Heart right ventricle (tissue), 16 donors: ENCODE measurements at regions not wholly inside any gene's neighbourhood (a gene's known extent, or its start where the extent isn't known, plus 50 kb on each side); places are given as distances from the start of the nearest gene placed in this dataset.

Source experiments
- ATAC-seq, 8 donors: fragments of 200-7000 bp; cut with Tn5 transposase; one replicate each; pipeline ENCODE4 v1.9.1; 2020; ENCODE audit warnings: mild to moderate bottlenecking in 8 of 8, moderate library complexity in 8 of 8, moderate number of reproducible peaks in 1 of 8
- DNase-seq, 2 donors: peaks; one replicate each; pipeline ENCODE4 v3.0.0-alpha.2; 2020
- H3K27ac ChIP-seq, 10 donors: fragments of 200-600 bp; sonication (generic) in 2 of 10; one replicate each; pipeline versions ENCODE4 v1.5.0 to v1.8.0; 2020 to 2022; ENCODE audit warnings: mild to moderate bottlenecking in 3 of 10
- H3K27me3 ChIP-seq, 7 donors: fragments of 200-600 bp; one replicate each; pipeline ENCODE4 v1.8.0; 2021 to 2022; ENCODE audit warnings: mild to moderate bottlenecking in 2 of 7
- H3K36me3 ChIP-seq, 9 donors: fragments of 200-600 bp; sonication (generic) in 1 of 9; one replicate each; pipeline versions ENCODE4 v1.5.0 to v1.8.0; 2020 to 2022; ENCODE audit warnings: mild to moderate bottlenecking in 2 of 9
- H3K4me1 ChIP-seq, 9 donors: fragments of 200-600 bp; sonication (generic) in 1 of 9; one replicate each; pipeline versions ENCODE4 v1.5.0 to v1.8.0; 2020 to 2022; ENCODE audit warnings: mild to moderate bottlenecking in 4 of 9
- H3K4me3 ChIP-seq, 10 donors: fragments of 200-600 bp; sonication (generic) in 2 of 10; one replicate each; pipeline versions ENCODE4 v1.5.0 to v1.8.0; 2020 to 2022; ENCODE audit warnings: mild to moderate bottlenecking in 7 of 10, moderate library complexity in 2 of 10
- H3K9me3 ChIP-seq, 11 donors: fragments of 200-600 bp in 10 of 11; sonication (generic) in 2 of 11; one replicate each; pipeline versions ENCODE4 v1.5.0 to v1.8.0; 2013 to 2022; ENCODE audit warnings: mild to moderate bottlenecking in 2 of 11, control low read depth in 1 of 11, moderate library complexity in 1 of 11
- CTCF ChIP-seq, 9 donors: fragments of 200-600 bp; sonication (generic) in 2 of 9; IDR thresholded peaks; one replicate each; pipeline versions ENCODE4 v1.5.0 to v1.8.0; 2021 to 2022; ENCODE audit warnings: antibody characterized with exemption in 9 of 9, mild to moderate bottlenecking in 5 of 9, moderate library complexity in 1 of 9
- WGBS, 2 donors: extraction: QIAGEN DNeasy Blood & Tissue Kit; methylation state at CpG; one replicate each; pipeline ENCODE4 v1.1.7; 2013; ENCODE audit warnings: inconsistent platforms in 1 of 2; 5-methylcytosine and 5-hydroxymethylcytosine counted together
- intact Hi-C, 10 donors: fragments of 100-400 bp; cut with DNase I; formaldehyde crosslinking; loops; one replicate each; pipeline versions ENCODE4 v1.11.1 to v1.14.2; 2022
- donor health status: Arrhythmogenic right ventricular cardiomyopathy.
- donor health status: ischemic (EF 13 %, LVEDD 7.1; RV severe dilation, severe dysfunction).
- donor health status: healthy with polysubstance abuse.
- donor health status: DM: no; HTN: yes; CAD: no.
- donor health status: DM: no; HTN: no; CAD: no.
- donor health status: ischemic (EF 25% LVEDD 6.9; RV normal size, moderate dysfunction).
- donor health status: ischemic (EF 25% LVEDD 5.7; RV mildly dilated, moderate dysfunction).
- donor health status: healthy.
- donor health status: DM: yes; HTN: yes; CAD: no.
- donor health status: Ischemic cardiomyopathy.
- donor health status: ischemic (EF 35%, LVEDD 5.7; RV mildly dilated, moderate dysfunction).
- donor health status: nonischemic (EF 11% LVEDD 7.7; RV severe dilation, severe dysfunction).
- donor health status: DM: yes; HTN: yes; CAD: no.
- donor health status: PGD.
- donor health status: ischemic (EF 29% LVEDD 5.4; RV normal size, mild dysfunction).
- donor health status: nonischemic (EF 23%, LVEDD 6.1; RV moderate dilation, normal function).

GRCh38 chr2:236909193-236909504 is 176.5 kb upstream of the COPS8 start:
- Histone ChIP-seq H3K4me3 (no peak overlapping the region), H3K9me3 (no peaks in the 10 kb centered on the region), H3K4me1 (peaks cover 0 to 7% (median 0%) of the 10 kb centered on the region in 9 donors), H3K27me3 (peaks cover 0 to 13% (median 7%) of the 10 kb centered on the region in 7 donors), H3K36me3 (no peaks in the 10 kb centered on the region), H3K27ac (no peak overlapping the region)
- TF ChIP-seq CTCF (IDR thresholded peaks at IDR 0.05), result no peak
- DNase-seq, result no peak
- intact Hi-C loops, result no loop called here
- peak in 1 of 8 donors; percentile 36 for ATAC-seq
- 79 to 81% methylated on average over 7 of the region's 7 CpGs for WGBS, 2 donors

GRCh38 chr2:236909802-236910201 is 175.9 kb upstream of the COPS8 start:
- no peak for DNase-seq
- ATAC-seq, result peak in 1 of 8 donors; percentile 10
- TF ChIP-seq CTCF (IDR thresholded peaks at IDR 0.05), result no peak
- H3K27ac ChIP-seq, result no peak overlapping the region
- no peak overlapping the region for H3K4me3 ChIP-seq
- peaks cover 0 to 11% (median 0%) of the 10 kb centered on the region in 7 donors for H3K27me3 ChIP-seq
- 89 to 91% methylated on average over 7 of the region's 7 CpGs for WGBS, 2 donors
- no peaks in the 10 kb centered on the region for H3K9me3 ChIP-seq
- H3K4me1 ChIP-seq, result peaks cover 0 to 7% (median 0%) of the 10 kb centered on the region in 9 donors
- intact Hi-C loops, result no loop called here
- no peaks in the 10 kb centered on the region for H3K36me3 ChIP-seq

- Histone ChIP-seq H3K4me1 (peaks cover 0 to 7% (median 0%) of the 10 kb centered on the region in 9 donors), H3K27me3 (peaks cover 0 to 7% (median 0%) of the 10 kb centered on the region in 7 donors), H3K27ac (no peak overlapping the region), H3K36me3 (no peaks in the 10 kb centered on the region), H3K4me3 (no peak overlapping the region), H3K9me3 (no peaks in the 10 kb centered on the region)
- TF ChIP-seq CTCF (IDR thresholded peaks at IDR 0.05), result no peak
- 93 to 94% methylated on average over 14 of the region's 14 CpGs for WGBS, 2 donors
- ATAC-seq, result no peak
- intact Hi-C loops, result no loop called here
- no peak for DNase-seq
These were observed 174.8 kb upstream of the COPS8 start for GRCh38 chr2:236910781-236911495.

GRCh38 chr2:236912326-236913120 is 173.2 kb upstream of the COPS8 start:
- H3K4me3 ChIP-seq, result no peak overlapping the region
- H3K27ac ChIP-seq, result no peak overlapping the region
- no peak for TF ChIP-seq CTCF (IDR thresholded peaks at IDR 0.05)
- intact Hi-C loops, result no loop called here
- WGBS, 2 donors, result 67% methylated on average over 18 of the region's 18 CpGs
- ATAC-seq (no peak), DNase-seq (no peak)
- H3K4me1 ChIP-seq, result peaks cover 0 to 7% (median 0%) of the 10 kb centered on the region in 9 donors
- no peaks in the 10 kb centered on the region for H3K36me3 ChIP-seq
- H3K27me3 ChIP-seq, result no peaks in the 10 kb centered on the region
- no peaks in the 10 kb centered on the region for H3K9me3 ChIP-seq
